Gastroesophageal sphincter (tissue), 3 donors: ENCODE measurements at regions not wholly inside any gene's neighbourhood (a gene's known extent, or its start where the extent isn't known, plus 50 kb on each side); places are given as distances from the start of the nearest gene placed in this dataset.

Experiments
- POLR2A ChIP-seq, 2 donors: fragments of 450-650 bp; IDR thresholded peaks; one replicate each; pipeline ENCODE4 v1.6.1; 2017; ENCODE audit warnings: antibody characterized with exemption in 2 of 2, mild to moderate bottlenecking in 2 of 2, moderate library complexity in 1 of 2
- POLR2AphosphoS5 ChIP-seq: sonication (generic); formaldehyde crosslinking; IDR thresholded peaks from one replicate; pipeline ENCODE4 v1.6.1; 2017; ENCODE audit warnings: antibody characterized with exemption
- TF ChIP-seq, protein P1 (sequence below), 4 experiments: fragments of 200-600 bp in 2 of 4; fragments of 450-650 bp in 2 of 4; sonication (generic) in 1 of 4; IDR thresholded peaks; one replicate each; pipeline ENCODE4 v1.5.1; 2017 to 2019; ENCODE audit warnings: antibody characterized with exemption in 4 of 4, mild to moderate bottlenecking in 2 of 4, moderate library complexity in 2 of 4

DNA sequence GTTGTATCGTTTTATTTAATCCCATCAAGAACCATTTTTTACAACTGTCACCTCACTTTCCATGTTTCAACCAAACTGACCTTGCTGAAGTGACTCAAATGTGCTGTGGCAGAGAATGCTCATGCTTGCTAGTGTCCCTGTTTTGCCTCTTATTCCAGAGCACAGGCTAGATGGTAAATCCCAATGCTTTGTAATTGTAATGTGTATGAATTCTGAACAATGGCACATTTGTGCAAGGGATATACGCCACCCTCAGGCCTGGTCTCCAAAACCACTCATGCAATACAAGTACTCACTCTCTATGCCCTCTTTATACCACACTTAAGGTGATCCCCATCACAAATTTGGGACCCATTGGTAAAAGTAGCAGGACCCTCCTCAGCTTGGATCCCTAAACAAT, 313.6 kb downstream of the HHIPL2 start:
- TF ChIP-seq, protein P1, sequence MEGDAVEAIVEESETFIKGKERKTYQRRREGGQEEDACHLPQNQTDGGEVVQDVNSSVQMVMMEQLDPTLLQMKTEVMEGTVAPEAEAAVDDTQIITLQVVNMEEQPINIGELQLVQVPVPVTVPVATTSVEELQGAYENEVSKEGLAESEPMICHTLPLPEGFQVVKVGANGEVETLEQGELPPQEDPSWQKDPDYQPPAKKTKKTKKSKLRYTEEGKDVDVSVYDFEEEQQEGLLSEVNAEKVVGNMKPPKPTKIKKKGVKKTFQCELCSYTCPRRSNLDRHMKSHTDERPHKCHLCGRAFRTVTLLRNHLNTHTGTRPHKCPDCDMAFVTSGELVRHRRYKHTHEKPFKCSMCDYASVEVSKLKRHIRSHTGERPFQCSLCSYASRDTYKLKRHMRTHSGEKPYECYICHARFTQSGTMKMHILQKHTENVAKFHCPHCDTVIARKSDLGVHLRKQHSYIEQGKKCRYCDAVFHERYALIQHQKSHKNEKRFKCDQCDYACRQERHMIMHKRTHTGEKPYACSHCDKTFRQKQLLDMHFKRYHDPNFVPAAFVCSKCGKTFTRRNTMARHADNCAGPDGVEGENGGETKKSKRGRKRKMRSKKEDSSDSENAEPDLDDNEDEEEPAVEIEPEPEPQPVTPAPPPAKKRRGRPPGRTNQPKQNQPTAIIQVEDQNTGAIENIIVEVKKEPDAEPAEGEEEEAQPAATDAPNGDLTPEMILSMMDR (IDR thresholded peaks at IDR 0.05) = no peak
- TF ChIP-seq POLR2AphosphoS5 (no peak), POLR2A (IDR thresholded peaks at IDR 0.05) (no peak)
